ENCODE measurements at regions not wholly inside any gene's neighbourhood (a gene's known extent, or its start where the extent isn't known, plus 50 kb on each side); places are given as distances from the start of the nearest gene placed in this dataset.

DNA sequence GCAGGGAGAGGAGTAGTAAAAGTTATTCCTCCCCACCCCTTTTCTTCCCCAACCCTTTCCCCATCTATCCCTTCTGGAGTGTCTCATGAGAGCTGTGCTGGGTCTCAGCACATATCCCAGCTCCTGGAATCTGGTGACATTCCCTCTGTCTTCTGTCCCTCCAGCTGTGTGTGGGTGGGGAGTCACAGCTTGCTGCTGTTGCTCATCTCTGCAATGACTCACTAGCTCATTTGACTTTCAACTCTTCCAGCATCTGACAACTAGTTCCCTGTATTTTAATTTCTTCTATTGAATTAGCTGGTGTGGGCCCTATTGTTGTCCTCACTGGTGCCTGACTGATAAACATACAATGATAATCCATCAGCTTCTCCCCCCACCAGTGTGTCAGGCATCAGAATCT is 198.9 kb upstream of the AUTS2 start:
- ATAC-seq (peak; percentile 33), DNase-seq (no peak)
- intact Hi-C loops (cut with DNase I) = no loop called here
- Histone ChIP-seq H3K27ac (no peak overlapping the region), H3K4me1 (peaks cover 0 to 2% of the 10 kb centered on the region in 2 donors), H3K9me3 (no peaks in the 10 kb centered on the region), H3K36me3 (no peaks in the 10 kb centered on the region), H3K4me3 (no peak overlapping the region), H3K27me3 (no peaks in the 10 kb centered on the region)
- TF ChIP-seq, protein P1, sequence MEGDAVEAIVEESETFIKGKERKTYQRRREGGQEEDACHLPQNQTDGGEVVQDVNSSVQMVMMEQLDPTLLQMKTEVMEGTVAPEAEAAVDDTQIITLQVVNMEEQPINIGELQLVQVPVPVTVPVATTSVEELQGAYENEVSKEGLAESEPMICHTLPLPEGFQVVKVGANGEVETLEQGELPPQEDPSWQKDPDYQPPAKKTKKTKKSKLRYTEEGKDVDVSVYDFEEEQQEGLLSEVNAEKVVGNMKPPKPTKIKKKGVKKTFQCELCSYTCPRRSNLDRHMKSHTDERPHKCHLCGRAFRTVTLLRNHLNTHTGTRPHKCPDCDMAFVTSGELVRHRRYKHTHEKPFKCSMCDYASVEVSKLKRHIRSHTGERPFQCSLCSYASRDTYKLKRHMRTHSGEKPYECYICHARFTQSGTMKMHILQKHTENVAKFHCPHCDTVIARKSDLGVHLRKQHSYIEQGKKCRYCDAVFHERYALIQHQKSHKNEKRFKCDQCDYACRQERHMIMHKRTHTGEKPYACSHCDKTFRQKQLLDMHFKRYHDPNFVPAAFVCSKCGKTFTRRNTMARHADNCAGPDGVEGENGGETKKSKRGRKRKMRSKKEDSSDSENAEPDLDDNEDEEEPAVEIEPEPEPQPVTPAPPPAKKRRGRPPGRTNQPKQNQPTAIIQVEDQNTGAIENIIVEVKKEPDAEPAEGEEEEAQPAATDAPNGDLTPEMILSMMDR (IDR thresholded peaks at IDR 0.05) = no peak

DNA sequence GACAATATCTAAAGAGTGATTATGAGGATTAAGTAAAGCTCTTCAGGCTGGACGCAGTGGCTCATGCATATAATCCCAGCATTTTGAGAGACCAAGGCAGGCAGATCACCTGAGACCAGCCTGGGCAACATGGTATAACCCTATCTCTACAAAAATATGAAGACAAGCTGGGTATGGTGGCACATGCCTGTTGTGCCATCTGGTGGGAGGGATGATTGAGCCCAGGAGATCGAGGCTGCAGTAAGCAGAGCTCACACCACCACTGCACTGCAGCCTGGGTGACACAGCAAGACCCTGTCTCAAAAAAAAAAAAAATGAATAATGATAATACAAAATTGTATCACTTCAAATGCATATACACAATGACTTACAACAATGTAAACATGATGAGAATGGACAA is 195.6 kb upstream of the AUTS2 start:
- ATAC-seq = no peak
- Histone ChIP-seq H3K27me3 (no peaks in the 10 kb centered on the region), H3K36me3 (no peaks in the 10 kb centered on the region), H3K4me1 (no peaks in the 10 kb centered on the region), H3K4me3 (no peak overlapping the region), H3K27ac (no peak overlapping the region), H3K9me3 (no peaks in the 10 kb centered on the region)
- TF ChIP-seq, protein P1 (IDR thresholded peaks at IDR 0.05) = no peak
- DNase-seq = no peak
- intact Hi-C loops (cut with DNase I) = no loop called here

DNA sequence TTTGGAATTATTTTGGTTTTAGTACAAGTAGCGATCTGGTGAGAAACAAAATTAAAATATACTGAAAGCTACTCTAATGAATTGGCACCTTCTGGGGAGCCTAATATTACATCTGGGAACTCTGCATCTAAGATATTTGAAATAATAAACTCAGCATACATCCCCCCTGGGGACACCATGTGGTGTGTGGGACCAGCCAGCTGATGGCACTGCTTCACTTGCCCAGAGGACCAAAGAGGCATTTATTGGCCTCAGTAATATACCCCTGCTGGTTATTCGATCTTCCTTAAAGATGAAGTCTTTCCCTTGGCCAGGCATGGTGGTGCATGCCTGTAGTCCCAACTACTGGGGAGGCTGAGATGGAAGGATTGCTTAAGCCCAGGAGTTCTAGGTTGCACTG is 195.1 kb upstream of the AUTS2 start:
- H3K4me3 ChIP-seq = no peak overlapping the region
- H3K4me1 ChIP-seq = no peaks in the 10 kb centered on the region
- no peak for DNase-seq
- ATAC-seq = peak; percentile 60
- intact Hi-C loops (cut with DNase I) = no loop called here
- no peaks in the 10 kb centered on the region for H3K27me3 ChIP-seq
- H3K27ac ChIP-seq = no peak overlapping the region
- H3K36me3 ChIP-seq = no peaks in the 10 kb centered on the region
- H3K9me3 ChIP-seq = no peaks in the 10 kb centered on the region
- TF ChIP-seq, protein P1 (IDR thresholded peaks at IDR 0.05) = no peak

DNA sequence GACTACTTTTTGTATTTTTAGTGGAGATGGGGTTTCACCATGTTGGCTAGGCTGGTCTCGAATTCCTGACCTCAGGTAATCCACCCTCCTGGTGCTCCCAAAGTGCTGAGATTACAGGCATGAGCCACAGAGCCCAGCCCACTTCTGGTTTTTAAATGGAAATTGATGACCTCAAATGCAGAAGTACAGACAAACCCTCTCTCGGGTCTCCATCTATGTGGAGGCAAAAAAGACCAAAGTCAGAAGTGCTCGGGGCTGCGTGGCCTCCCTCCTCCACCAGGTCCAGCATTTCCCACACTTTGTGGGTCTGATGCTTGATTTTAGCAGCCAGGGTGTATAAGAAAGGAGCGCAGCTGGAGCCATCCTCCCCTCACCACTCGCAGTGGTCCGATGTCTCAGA is 187.3 kb upstream of the AUTS2 start:
- H3K27me3 ChIP-seq = no peaks in the 10 kb centered on the region
- no peak overlapping the region for H3K4me3 ChIP-seq
- TF ChIP-seq, protein P1 (IDR thresholded peaks at IDR 0.05) = no peak
- no peaks in the 10 kb centered on the region for H3K36me3 ChIP-seq
- DNase-seq (no peak), ATAC-seq (no peak)
- intact Hi-C loops (cut with DNase I) = no loop called here
- H3K9me3 ChIP-seq = no peaks in the 10 kb centered on the region
- H3K4me1 ChIP-seq = no peaks in the 10 kb centered on the region
- no peak overlapping the region for H3K27ac ChIP-seq

DNA sequence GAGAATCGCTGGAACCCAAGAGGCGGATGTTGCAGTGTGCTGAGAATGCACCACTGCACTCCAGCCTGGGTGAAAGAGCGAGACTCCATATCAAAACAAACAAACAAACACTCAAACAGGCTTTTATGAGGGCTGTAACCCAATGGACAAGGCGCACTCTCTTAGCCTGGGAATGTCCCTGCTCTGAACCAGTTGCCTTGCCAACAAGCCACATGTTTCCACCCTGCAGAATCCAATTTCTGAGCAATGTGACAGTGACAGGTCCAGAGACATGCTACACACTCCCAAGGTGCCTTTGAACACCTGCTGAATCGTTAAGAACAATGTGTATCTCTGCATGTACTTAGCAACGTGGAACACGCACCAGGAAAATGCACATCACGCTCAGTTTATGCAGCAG is 186.8 kb upstream of the AUTS2 start:
- TF ChIP-seq, protein P1 (IDR thresholded peaks at IDR 0.05) = no peak
- intact Hi-C loops (cut with DNase I) = no loop called here
- H3K27ac ChIP-seq = no peak overlapping the region
- DNase-seq (no peak), ATAC-seq (no peak)
- no peaks in the 10 kb centered on the region for H3K4me1 ChIP-seq
- no peaks in the 10 kb centered on the region for H3K27me3 ChIP-seq
- H3K4me3 ChIP-seq = no peak overlapping the region
- no peaks in the 10 kb centered on the region for H3K36me3 ChIP-seq
- no peaks in the 10 kb centered on the region for H3K9me3 ChIP-seq
